Esophagus muscularis mucosa (tissue), 4 donors: ENCODE measurements at regions not wholly inside any gene's neighbourhood (a gene's known extent, or its start where the extent isn't known, plus 50 kb on each side); places are given as distances from the start of the nearest gene placed in this dataset.

Experiments used
- DNase-seq: peaks from one replicate; pipeline ENCODE4 v3.0.0-alpha.2; 2017; ENCODE audit errors: extremely low spot score
- H3K27ac ChIP-seq, 4 donors: fragments of 200-600 bp; sonication (generic); replicated peaks in 1 of 4; 1 replicate in 3 of 4; 2 replicates in 1 of 4; pipeline ENCODE4 v1.5.1; 2016 to 2019; ENCODE audit warnings: mild to moderate bottlenecking in 1 of 4
- H3K27me3 ChIP-seq, 4 donors: fragments of 200-600 bp; sonication (generic); one replicate each; pipeline versions ENCODE4 v1.5.1 to v1.6.0; 2016 to 2019
- H3K36me3 ChIP-seq, 4 donors: fragments of 200-600 bp; sonication (generic); one replicate each; pipeline ENCODE4 v1.5.1; 2016 to 2019
- H3K4me1 ChIP-seq, 4 donors: fragments of 200-600 bp; sonication (generic); one replicate each; pipeline ENCODE4 v1.5.1; 2016 to 2019
- H3K4me3 ChIP-seq, 4 donors: fragments of 200-600 bp; sonication (generic); 1 replicate in 2 of 4; 2 replicates in 2 of 4; pipeline ENCODE4 v1.5.1; 2016 to 2019; ENCODE audit warnings: mild to moderate bottlenecking in 4 of 4, moderate library complexity in 1 of 4
- H3K9me3 ChIP-seq, 4 donors: fragments of 200-600 bp; sonication (generic); 1 replicate in 3 of 4; 2 replicates in 1 of 4; pipeline ENCODE4 v1.5.1; 2016 to 2019
- EP300 ChIP-seq: sonication (generic); formaldehyde crosslinking; IDR thresholded peaks from one replicate; pipeline ENCODE4 v1.6.1; 2017; ENCODE audit warnings: antibody characterized with exemption
- POLR2A ChIP-seq: fragments of 450-650 bp; IDR thresholded peaks from one replicate; pipeline ENCODE4 v1.6.1; 2017; ENCODE audit warnings: antibody characterized with exemption, moderate library complexity, mild to moderate bottlenecking, low read depth
- POLR2AphosphoS5 ChIP-seq, 2 donors: sonication (generic); formaldehyde crosslinking; IDR thresholded peaks; one replicate each; pipeline ENCODE4 v1.6.1; 2017; ENCODE audit warnings: antibody characterized with exemption in 2 of 2
- WGBS: methylation state at CpG from one replicate; pipeline ENCODE4 v1.1.5; 2018; 5-methylcytosine and 5-hydroxymethylcytosine counted together
- intact Hi-C: fragments of 100-400 bp; cut with DNase I; formaldehyde crosslinking; loops from one replicate; pipeline ENCODE4 v1.15.1; 2023
- TF ChIP-seq, protein P1 (sequence below), 3 experiments: fragments of 200-600 bp in 2 of 3; fragments of 450-650 bp in 1 of 3; sonication (generic) in 2 of 3; IDR thresholded peaks; one replicate each; pipeline ENCODE4 v1.5.1; 2017 to 2019; ENCODE audit warnings: antibody characterized with exemption in 3 of 3, mild to moderate bottlenecking in 2 of 3, moderate library complexity in 1 of 3

DNA sequence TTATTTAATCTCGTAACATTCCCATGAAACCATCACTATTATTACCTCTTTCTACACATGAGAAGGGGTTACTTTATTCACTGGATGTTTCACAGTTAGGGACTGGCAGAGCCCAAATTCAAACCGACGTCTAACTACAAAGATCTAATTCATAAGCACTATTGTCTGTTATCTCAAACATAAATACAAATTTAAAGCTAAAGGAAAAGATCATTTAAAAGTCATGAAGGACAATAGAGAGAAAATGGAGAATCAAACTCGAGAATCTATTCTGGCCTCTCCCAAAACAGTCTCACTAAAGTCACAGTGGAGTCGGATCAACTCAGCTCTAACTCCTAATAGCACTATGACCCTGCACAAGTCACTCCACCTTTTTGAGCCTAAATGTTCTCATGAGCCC lies 287.7 kb downstream of the ZIC4 start:
- TF ChIP-seq EP300: no peak
- no peak for TF ChIP-seq POLR2A
- TF ChIP-seq POLR2AphosphoS5 (IDR thresholded peaks at IDR 0.05): no peak
- TF ChIP-seq, protein P1, sequence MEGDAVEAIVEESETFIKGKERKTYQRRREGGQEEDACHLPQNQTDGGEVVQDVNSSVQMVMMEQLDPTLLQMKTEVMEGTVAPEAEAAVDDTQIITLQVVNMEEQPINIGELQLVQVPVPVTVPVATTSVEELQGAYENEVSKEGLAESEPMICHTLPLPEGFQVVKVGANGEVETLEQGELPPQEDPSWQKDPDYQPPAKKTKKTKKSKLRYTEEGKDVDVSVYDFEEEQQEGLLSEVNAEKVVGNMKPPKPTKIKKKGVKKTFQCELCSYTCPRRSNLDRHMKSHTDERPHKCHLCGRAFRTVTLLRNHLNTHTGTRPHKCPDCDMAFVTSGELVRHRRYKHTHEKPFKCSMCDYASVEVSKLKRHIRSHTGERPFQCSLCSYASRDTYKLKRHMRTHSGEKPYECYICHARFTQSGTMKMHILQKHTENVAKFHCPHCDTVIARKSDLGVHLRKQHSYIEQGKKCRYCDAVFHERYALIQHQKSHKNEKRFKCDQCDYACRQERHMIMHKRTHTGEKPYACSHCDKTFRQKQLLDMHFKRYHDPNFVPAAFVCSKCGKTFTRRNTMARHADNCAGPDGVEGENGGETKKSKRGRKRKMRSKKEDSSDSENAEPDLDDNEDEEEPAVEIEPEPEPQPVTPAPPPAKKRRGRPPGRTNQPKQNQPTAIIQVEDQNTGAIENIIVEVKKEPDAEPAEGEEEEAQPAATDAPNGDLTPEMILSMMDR (IDR thresholded peaks at IDR 0.05): no peak
- no peaks in the 10 kb centered on the region for H3K27me3 ChIP-seq
- H3K36me3 ChIP-seq: no peaks in the 10 kb centered on the region
- no peak overlapping the region for H3K27ac ChIP-seq
- no peak for DNase-seq
- no peak overlapping the region for H3K4me3 ChIP-seq
- intact Hi-C loops: no loop called here
- 77% methylated on average over 5 of the region's 5 CpGs for WGBS
- no peaks in the 10 kb centered on the region for H3K9me3 ChIP-seq
- H3K4me1 ChIP-seq: no peaks in the 10 kb centered on the region

DNA sequence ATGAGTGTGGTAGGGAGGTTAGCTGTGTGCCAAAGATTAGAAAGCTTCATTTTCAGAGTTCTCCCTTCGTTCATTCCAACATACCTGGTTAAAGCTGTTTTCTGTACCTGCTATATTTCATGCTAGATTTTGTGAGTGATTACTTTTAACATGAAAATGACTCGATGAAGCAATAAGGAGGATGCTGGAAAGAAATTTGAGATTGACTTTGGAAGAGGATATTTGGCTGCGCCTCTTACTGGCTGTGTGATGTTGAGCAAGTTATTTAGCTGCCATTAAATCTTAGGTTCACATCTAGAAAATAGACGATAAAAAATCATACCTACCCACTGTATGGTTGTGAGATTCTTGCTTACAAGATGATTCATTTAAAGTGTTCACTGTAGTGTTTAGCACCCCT lies 288.7 kb downstream of the ZIC4 start:
- H3K27ac ChIP-seq: no peak overlapping the region
- WGBS: 86% methylated on average over 4 of the region's 4 CpGs
- H3K27me3 ChIP-seq: no peaks in the 10 kb centered on the region
- no peaks in the 10 kb centered on the region for H3K4me1 ChIP-seq
- intact Hi-C loops: no loop called here
- no peaks in the 10 kb centered on the region for H3K9me3 ChIP-seq
- no peak for DNase-seq
- H3K36me3 ChIP-seq: no peaks in the 10 kb centered on the region
- TF ChIP-seq, protein P1 (IDR thresholded peaks at IDR 0.05): no peak
- TF ChIP-seq POLR2AphosphoS5 (IDR thresholded peaks at IDR 0.05) (no peak), POLR2A (no peak), EP300 (no peak)
- H3K4me3 ChIP-seq: no peak overlapping the region

DNA sequence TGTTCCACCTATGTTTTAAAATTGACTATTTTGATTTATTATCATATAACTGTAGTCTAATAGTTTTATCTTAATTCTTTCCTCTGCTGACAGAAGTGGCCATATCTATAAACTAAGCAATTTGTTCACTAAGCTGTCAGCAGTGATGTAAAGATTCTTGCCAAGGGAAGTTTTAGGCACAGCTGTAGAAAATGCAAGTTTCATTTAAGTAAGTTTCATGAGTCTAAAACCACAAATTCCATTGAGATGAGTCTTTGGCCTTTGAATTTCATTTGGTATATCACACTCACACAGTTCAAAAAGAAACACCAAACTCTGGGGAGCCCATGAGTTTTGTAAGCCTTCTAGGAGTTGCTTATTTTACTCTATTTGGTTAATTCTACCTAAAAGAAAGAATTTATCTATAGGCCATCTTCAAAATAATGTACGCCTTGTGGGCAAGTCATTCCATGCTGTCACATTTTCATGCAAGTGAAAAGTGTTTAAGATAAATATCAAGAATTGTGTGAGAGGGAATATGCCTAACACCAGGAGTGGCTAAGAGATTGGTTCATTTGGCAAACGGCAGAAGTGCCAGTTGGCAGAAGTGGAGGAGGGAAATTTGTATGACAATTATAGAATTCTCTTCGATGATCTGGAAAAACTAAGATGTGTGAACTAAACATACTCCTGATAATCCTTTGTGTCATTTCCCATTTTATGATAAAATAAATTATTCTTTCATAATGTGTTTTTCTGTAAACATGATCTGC lies 292.9 kb downstream of the ZIC4 start:
- Histone ChIP-seq H3K4me1 (no peaks in the 10 kb centered on the region), H3K4me3 (no peak overlapping the region), H3K27ac (no peak overlapping the region), H3K36me3 (no peaks in the 10 kb centered on the region), H3K27me3 (no peaks in the 10 kb centered on the region), H3K9me3 (no peaks in the 10 kb centered on the region)
- no peak for TF ChIP-seq POLR2AphosphoS5 (IDR thresholded peaks at IDR 0.05)
- TF ChIP-seq EP300: no peak
- no peak for TF ChIP-seq POLR2A
- TF ChIP-seq, protein P1 (IDR thresholded peaks at IDR 0.05): no peak
- WGBS: 80% methylated on average over 3 of the region's 3 CpGs
- intact Hi-C loops: no loop called here
- no peak for DNase-seq

DNA sequence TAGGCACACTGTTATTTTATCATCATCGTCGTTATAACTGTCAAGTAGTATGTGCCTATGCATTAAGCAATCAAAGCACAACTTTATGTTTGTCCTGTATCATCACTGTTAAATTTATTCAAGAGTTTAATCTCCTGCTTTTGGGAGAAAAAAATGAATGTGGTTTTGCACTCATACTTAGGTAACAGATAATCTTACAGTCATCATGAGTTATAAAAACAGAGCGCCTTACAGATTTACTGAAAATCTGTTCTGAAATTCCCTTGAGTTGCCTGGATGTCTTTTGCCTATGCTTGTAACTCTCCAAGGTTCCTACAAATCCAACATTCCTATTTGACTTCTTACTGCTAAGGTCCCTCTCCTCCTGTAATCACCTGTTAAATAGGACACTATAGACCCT lies 307.3 kb downstream of the ZIC4 start:
- Histone ChIP-seq H3K27ac (no peak overlapping the region), H3K9me3 (peaks cover 0 to 5% (median 0%) of the 10 kb centered on the region in 4 donors), H3K27me3 (no peaks in the 10 kb centered on the region), H3K36me3 (no peaks in the 10 kb centered on the region), H3K4me1 (no peaks in the 10 kb centered on the region), H3K4me3 (no peak overlapping the region)
- no peak for TF ChIP-seq POLR2A
- no peak for TF ChIP-seq POLR2AphosphoS5 (IDR thresholded peaks at IDR 0.05)
- TF ChIP-seq EP300: no peak
- TF ChIP-seq, protein P1 (IDR thresholded peaks at IDR 0.05): no peak
- no peak for DNase-seq
- intact Hi-C loops: no loop called here
- 95% methylated on average over 3 of the region's 3 CpGs for WGBS

GRCh38 chr3:147090461-147090860 lies 315.9 kb downstream of the ZIC4 start:
- Histone ChIP-seq H3K9me3 (no peaks in the 10 kb centered on the region), H3K27ac (no peak overlapping the region), H3K36me3 (no peaks in the 10 kb centered on the region), H3K4me1 (no peaks in the 10 kb centered on the region), H3K27me3 (no peaks in the 10 kb centered on the region), H3K4me3 (no peak overlapping the region)
- WGBS: 63% methylated on average over 2 of the region's 2 CpGs
- intact Hi-C loops: no loop called here
- DNase-seq: no peak
- TF ChIP-seq EP300 (no peak), POLR2A (no peak), POLR2AphosphoS5 (IDR thresholded peaks at IDR 0.05) (no peak)
- TF ChIP-seq, protein P1 (IDR thresholded peaks at IDR 0.05): no peak
